ENCODE measurements at regions not wholly inside any gene's neighbourhood (a gene's known extent, or its start where the extent isn't known, plus 50 kb on each side); places are given as distances from the start of the nearest gene placed in this dataset.

- DNase-seq (no peak), ATAC-seq (no peak)
- intact Hi-C loops (cut with micrococcal nuclease) = no loop called here
- Mint-ChIP-seq H3K27ac (no peak overlapping the region), H3K9me3 (no peaks in the 10 kb centered on the region), H3K4me3 (no peak overlapping the region), H3K4me1 (no peaks in the 10 kb centered on the region), H3K27me3 (peaks cover 0 to 32% (median 13%) of the 10 kb centered on the region in 5 donors), H3K36me3 (no peaks in the 10 kb centered on the region)
- Histone ChIP-seq H3K27me3 (ENCODE audit: control insufficient read depth in 2 of 2, insufficient read depth in 2 of 2, low read length in 2 of 2) (no peaks in the 10 kb centered on the region), H3K9me3 (ENCODE audit: control insufficient read depth in 2 of 3, low read length in 3 of 3) (no peaks in the 10 kb centered on the region), H3K4me3 (ENCODE audit: low read length) (no peak overlapping the region), H3K4me1 (ENCODE audit: control insufficient read depth in 2 of 2, insufficient read depth in 2 of 2, low read length in 2 of 2) (no peaks in the 10 kb centered on the region), H3K36me3 (ENCODE audit: control insufficient read depth in 2 of 3, insufficient read depth in 3 of 3, low read length in 3 of 3) (no peaks in the 10 kb centered on the region), H3K27ac (ENCODE audit: low read depth, low read length) (no peak overlapping the region)
- ChIA-PET POLR2A (no interaction called here), CTCF (interaction anchor here (0.7 kb wide), 1 partner anchor 78 kb away, joined by 4 read pairs; no protein-coding TSS in a partner anchor)
Measured at GRCh38 chr2:173766537-173767289, 198.5 kb downstream of the SP3 start.

GRCh38 chr2:173770947-173771678 lies 194.1 kb downstream of the SP3 start:
- H3K9me3 Mint-ChIP-seq = no peaks in the 10 kb centered on the region
- H3K4me3 Mint-ChIP-seq = no peak overlapping the region
- no peaks in the 10 kb centered on the region for H3K36me3 ChIP-seq (ENCODE audit: control insufficient read depth in 2 of 3, insufficient read depth in 3 of 3, low read length in 3 of 3)
- POLR2A ChIA-PET = interaction anchor here (0.9 kb wide), 1 partner anchor 9 kb away, joined by 3 read pairs; no protein-coding TSS in a partner anchor
- intact Hi-C loops (cut with micrococcal nuclease) = no loop called here
- no peaks in the 10 kb centered on the region for H3K27me3 ChIP-seq (ENCODE audit: control insufficient read depth in 2 of 2, insufficient read depth in 2 of 2, low read length in 2 of 2)
- ATAC-seq (no peak), DNase-seq (no peak)
- no peaks in the 10 kb centered on the region for H3K4me1 Mint-ChIP-seq
- no peak overlapping the region for H3K27ac ChIP-seq (ENCODE audit: low read depth, low read length)
- peaks cover 0 to 34% (median 6%) of the 10 kb centered on the region in 5 donors for H3K27me3 Mint-ChIP-seq
- no peaks in the 10 kb centered on the region for H3K36me3 Mint-ChIP-seq
- no peak overlapping the region for H3K4me3 ChIP-seq (ENCODE audit: low read length)
- H3K27ac Mint-ChIP-seq = no peak overlapping the region
- no peaks in the 10 kb centered on the region for H3K9me3 ChIP-seq (ENCODE audit: control insufficient read depth in 2 of 3, low read length in 3 of 3)
- H3K4me1 ChIP-seq (ENCODE audit: control insufficient read depth in 2 of 2, insufficient read depth in 2 of 2, low read length in 2 of 2) = no peaks in the 10 kb centered on the region
- CTCF ChIA-PET = no interaction called here

GRCh38 chr2:173772205-173772604 lies 193.0 kb downstream of the SP3 start:
- Histone ChIP-seq H3K27me3 (ENCODE audit: control insufficient read depth in 2 of 2, insufficient read depth in 2 of 2, low read length in 2 of 2) (no peaks in the 10 kb centered on the region), H3K4me3 (ENCODE audit: low read length) (no peak overlapping the region), H3K27ac (ENCODE audit: low read depth, low read length) (no peak overlapping the region), H3K4me1 (ENCODE audit: control insufficient read depth in 2 of 2, insufficient read depth in 2 of 2, low read length in 2 of 2) (no peaks in the 10 kb centered on the region), H3K36me3 (ENCODE audit: control insufficient read depth in 2 of 3, insufficient read depth in 3 of 3, low read length in 3 of 3) (no peaks in the 10 kb centered on the region), H3K9me3 (ENCODE audit: control insufficient read depth in 2 of 3, low read length in 3 of 3) (no peaks in the 10 kb centered on the region)
- POLR2A ChIA-PET = no interaction called here
- Mint-ChIP-seq H3K27me3 (peaks cover 0 to 34% (median 6%) of the 10 kb centered on the region in 5 donors), H3K36me3 (no peaks in the 10 kb centered on the region), H3K27ac (no peak overlapping the region), H3K9me3 (no peaks in the 10 kb centered on the region), H3K4me3 (no peak overlapping the region), H3K4me1 (no peaks in the 10 kb centered on the region)
- ATAC-seq = no peak
- CTCF ChIA-PET = no interaction called here
- no peak for DNase-seq
- intact Hi-C loops (cut with micrococcal nuclease) = no loop called here

- ATAC-seq (no peak), DNase-seq (no peak)
- Mint-ChIP-seq H3K36me3 (no peaks in the 10 kb centered on the region), H3K4me3 (no peak overlapping the region), H3K27me3 (peaks cover 0 to 34% (median 4%) of the 10 kb centered on the region in 5 donors), H3K27ac (no peak overlapping the region), H3K9me3 (no peaks in the 10 kb centered on the region), H3K4me1 (no peaks in the 10 kb centered on the region)
- ChIA-PET POLR2A (no interaction called here), CTCF (no interaction called here)
- no peak overlapping the region for H3K27ac ChIP-seq (ENCODE audit: low read depth, low read length)
- no peaks in the 10 kb centered on the region for H3K27me3 ChIP-seq (ENCODE audit: control insufficient read depth in 2 of 2, insufficient read depth in 2 of 2, low read length in 2 of 2)
- H3K9me3 ChIP-seq (ENCODE audit: control insufficient read depth in 2 of 3, low read length in 3 of 3) = no peaks in the 10 kb centered on the region
- H3K4me3 ChIP-seq (ENCODE audit: low read length) = no peak overlapping the region
- intact Hi-C loops (cut with micrococcal nuclease) = no loop called here
- H3K36me3 ChIP-seq (ENCODE audit: control insufficient read depth in 2 of 3, insufficient read depth in 3 of 3, low read length in 3 of 3) = no peaks in the 10 kb centered on the region
- H3K4me1 ChIP-seq (ENCODE audit: control insufficient read depth in 2 of 2, insufficient read depth in 2 of 2, low read length in 2 of 2) = no peaks in the 10 kb centered on the region
Measured at GRCh38 chr2:173773076-173773475, 192.1 kb downstream of the SP3 start.

GRCh38 chr2:173775440-173775839 lies 189.7 kb downstream of the SP3 start:
- H3K9me3 ChIP-seq (ENCODE audit: control insufficient read depth in 2 of 3, low read length in 3 of 3) = no peaks in the 10 kb centered on the region
- no peak overlapping the region for H3K4me3 ChIP-seq (ENCODE audit: low read length)
- POLR2A ChIA-PET = no interaction called here
- H3K27ac Mint-ChIP-seq = no peak overlapping the region
- no peaks in the 10 kb centered on the region for H3K4me1 Mint-ChIP-seq
- CTCF ChIA-PET = no interaction called here
- no peak overlapping the region for H3K4me3 Mint-ChIP-seq
- no peaks in the 10 kb centered on the region for H3K36me3 Mint-ChIP-seq
- ATAC-seq (no peak), DNase-seq (no peak)
- no peaks in the 10 kb centered on the region for H3K36me3 ChIP-seq (ENCODE audit: control insufficient read depth in 2 of 3, insufficient read depth in 3 of 3, low read length in 3 of 3)
- H3K4me1 ChIP-seq (ENCODE audit: control insufficient read depth in 2 of 2, insufficient read depth in 2 of 2, low read length in 2 of 2) = no peaks in the 10 kb centered on the region
- H3K27me3 Mint-ChIP-seq = peaks cover 0 to 19% (median 5%) of the 10 kb centered on the region in 5 donors
- intact Hi-C loops (cut with micrococcal nuclease) = no loop called here
- H3K27ac ChIP-seq (ENCODE audit: low read depth, low read length) = no peak overlapping the region
- peaks cover 0 to under 1% (median 0%) of the 10 kb centered on the region in 11 donors for H3K9me3 Mint-ChIP-seq
- H3K27me3 ChIP-seq (ENCODE audit: control insufficient read depth in 2 of 2, insufficient read depth in 2 of 2, low read length in 2 of 2) = no peaks in the 10 kb centered on the region

GRCh38 chr2:173782681-173783080 lies 182.5 kb downstream of the SP3 start:
- Mint-ChIP-seq H3K4me3 (no peak overlapping the region), H3K36me3 (peaks cover 0 to 4% (median 0%) of the 10 kb centered on the region in 5 donors), H3K9me3 (peaks cover 0 to 5% (median 0%) of the 10 kb centered on the region in 11 donors), H3K27me3 (peaks cover 22 to 34% (median 28%) of the 10 kb centered on the region in 5 donors), H3K4me1 (no peaks in the 10 kb centered on the region), H3K27ac (no peak overlapping the region)
- no peak overlapping the region for H3K4me3 ChIP-seq (ENCODE audit: low read length)
- ATAC-seq (no peak), DNase-seq (no peak)
- no peaks in the 10 kb centered on the region for H3K36me3 ChIP-seq (ENCODE audit: control insufficient read depth in 2 of 3, insufficient read depth in 3 of 3, low read length in 3 of 3)
- no peaks in the 10 kb centered on the region for H3K4me1 ChIP-seq (ENCODE audit: control insufficient read depth in 2 of 2, insufficient read depth in 2 of 2, low read length in 2 of 2)
- intact Hi-C loops (cut with micrococcal nuclease) = no loop called here
- CTCF ChIA-PET = no interaction called here
- H3K9me3 ChIP-seq (ENCODE audit: control insufficient read depth in 2 of 3, low read length in 3 of 3) = no peaks in the 10 kb centered on the region
- no peaks in the 10 kb centered on the region for H3K27me3 ChIP-seq (ENCODE audit: control insufficient read depth in 2 of 2, insufficient read depth in 2 of 2, low read length in 2 of 2)
- POLR2A ChIA-PET = no interaction called here
- H3K27ac ChIP-seq (ENCODE audit: low read depth, low read length) = no peak overlapping the region

GRCh38 chr2:173783382-173783781 lies 181.8 kb downstream of the SP3 start:
- Mint-ChIP-seq H3K27me3 (peaks cover 22 to 34% (median 30%) of the 10 kb centered on the region in 5 donors), H3K9me3 (peaks cover 0 to 5% (median 0%) of the 10 kb centered on the region in 11 donors), H3K4me3 (no peak overlapping the region), H3K4me1 (no peaks in the 10 kb centered on the region), H3K36me3 (peaks cover 0 to 4% (median 0%) of the 10 kb centered on the region in 5 donors), H3K27ac (no peak overlapping the region)
- no peak overlapping the region for H3K27ac ChIP-seq (ENCODE audit: low read depth, low read length)
- DNase-seq (no peak), ATAC-seq (no peak)
- no peaks in the 10 kb centered on the region for H3K9me3 ChIP-seq (ENCODE audit: control insufficient read depth in 2 of 3, low read length in 3 of 3)
- no peaks in the 10 kb centered on the region for H3K27me3 ChIP-seq (ENCODE audit: control insufficient read depth in 2 of 2, insufficient read depth in 2 of 2, low read length in 2 of 2)
- CTCF ChIA-PET = no interaction called here
- H3K4me3 ChIP-seq (ENCODE audit: low read length) = no peak overlapping the region
- H3K4me1 ChIP-seq (ENCODE audit: control insufficient read depth in 2 of 2, insufficient read depth in 2 of 2, low read length in 2 of 2) = no peaks in the 10 kb centered on the region
- intact Hi-C loops (cut with micrococcal nuclease) = no loop called here
- POLR2A ChIA-PET = no interaction called here
- no peaks in the 10 kb centered on the region for H3K36me3 ChIP-seq (ENCODE audit: control insufficient read depth in 2 of 3, insufficient read depth in 3 of 3, low read length in 3 of 3)

Data from naive thymus-derived CD4-positive, alpha-beta T cell (primary cell).